SH-SY5Y (cell line): ENCODE measurements at regions not wholly inside any gene's neighbourhood (a gene's known extent, or its start where the extent isn't known, plus 50 kb on each side); places are given as distances from the start of the nearest gene placed in this dataset.

Source experiments
- GATA2 ChIP-seq: IDR thresholded peaks from 2 replicates; pipeline ENCODE4 v1.6.1; 2011; ENCODE audit warnings: mild to moderate bottlenecking, low read depth, low read length
- GATA3 ChIP-seq: IDR thresholded peaks from 2 replicates; pipeline ENCODE4 v1.6.1; 2011; ENCODE audit warnings: low read depth, mild to moderate bottlenecking, low read length, moderate library complexity

DNA sequence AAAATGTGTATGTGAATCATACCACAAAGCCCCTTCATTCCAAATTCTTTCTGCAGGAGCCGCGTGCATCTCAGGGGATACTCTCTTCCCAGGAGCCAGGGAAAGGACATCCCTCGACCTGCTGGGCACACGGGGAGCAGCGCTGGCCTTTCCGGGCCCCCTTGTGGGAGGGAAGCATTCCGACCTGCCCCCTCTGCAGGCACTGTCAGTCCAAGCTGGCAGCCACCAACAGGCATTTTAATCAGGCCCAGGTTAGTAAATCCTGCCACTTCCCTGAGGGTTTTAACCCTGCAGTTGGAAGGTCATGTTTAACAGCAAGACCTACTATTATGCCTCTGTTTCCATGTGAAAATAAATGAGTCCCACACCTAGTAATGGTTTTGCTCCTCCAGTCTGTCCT is 391.5 kb downstream of the SHANK2 start:
- TF ChIP-seq GATA3 (no peak), GATA2 (no peak)
